GM10266 (cell line): ENCODE measurements at regions not wholly inside any gene's neighbourhood (a gene's known extent, or its start where the extent isn't known, plus 50 kb on each side); places are given as distances from the start of the nearest gene placed in this dataset.
"Not testable (repeated sequence)": the region's sequence is repeated elsewhere in the genome, so short reads cannot be mapped to it uniquely, and the experiment has no call there.

ENCODE experiments used
- DNase-seq: peaks from one replicate; pipeline ENCODE4 v3.0.0; 2012; ENCODE audit errors: extremely low spot score
- CTCF ChIP-seq: IDR thresholded peaks from 2 replicates; pipeline ENCODE4 v1.5.1; 2012; ENCODE audit warnings: mild to moderate bottlenecking, low read depth; ENCODE audit not compliant: control insufficient read depth, insufficient read depth; ENCODE audit errors: missing control alignments

GRCh38 chr11:116688202-116688540 lies 84.6 kb downstream of the BUD13 start:
- no peak for DNase-seq
- no peak for TF ChIP-seq CTCF

GRCh38 chr11:116687458-116688201 lies 85.2 kb downstream of the BUD13 start:
- no peak for DNase-seq
- no peak for TF ChIP-seq CTCF

- no peak for TF ChIP-seq CTCF
- no peak for DNase-seq
These were observed 85.9 kb downstream of the BUD13 start for GRCh38 chr11:116686866-116687265.

GRCh38 chr11:116683982-116684381 lies 88.8 kb downstream of the BUD13 start:
- DNase-seq = no peak
- TF ChIP-seq CTCF = no peak

- TF ChIP-seq CTCF = no peak
These were observed 92.2 kb downstream of the BUD13 start for GRCh38 chr11:116680349-116681125.

GRCh38 chr11:116678887-116679286 lies 93.9 kb downstream of the BUD13 start:
- DNase-seq = no peak
- TF ChIP-seq CTCF = no peak

More at GRCh38 chr11:116680349-116681125, 92.2 kb downstream of the BUD13 start:
- no peak for DNase-seq

- DNase-seq = not testable (repeated sequence)
These were observed 105.5 kb downstream of the BUD13 start for GRCh38 chr11:116667318-116667717.

GRCh38 chr11:116666673-116667249 lies 106.0 kb downstream of the BUD13 start:
- not testable (repeated sequence) for DNase-seq
